Fibroblast of pulmonary artery (primary cell): ENCODE measurements at regions not wholly inside any gene's neighbourhood (a gene's known extent, or its start where the extent isn't known, plus 50 kb on each side); places are given as distances from the start of the nearest gene placed in this dataset.

Experiments used
- DNase-seq: peaks from one replicate; pipeline ENCODE4 v3.0.0-alpha.2; 2010; ENCODE audit warnings: low read depth
- H3K4me3 ChIP-seq: replicated peaks from 2 replicates; pipeline ENCODE4 v1.5.1; 2011; ENCODE audit warnings: low read depth, mild to moderate bottlenecking, control low read depth, low read length, moderate library complexity
- TF ChIP-seq, protein P1 (sequence below): IDR thresholded peaks from 2 replicates; pipeline ENCODE4 v1.5.1; 2011; ENCODE audit warnings: mild to moderate bottlenecking, control low read depth, low read length, inconsistent platforms; ENCODE audit errors: missing control alignments

DNA sequence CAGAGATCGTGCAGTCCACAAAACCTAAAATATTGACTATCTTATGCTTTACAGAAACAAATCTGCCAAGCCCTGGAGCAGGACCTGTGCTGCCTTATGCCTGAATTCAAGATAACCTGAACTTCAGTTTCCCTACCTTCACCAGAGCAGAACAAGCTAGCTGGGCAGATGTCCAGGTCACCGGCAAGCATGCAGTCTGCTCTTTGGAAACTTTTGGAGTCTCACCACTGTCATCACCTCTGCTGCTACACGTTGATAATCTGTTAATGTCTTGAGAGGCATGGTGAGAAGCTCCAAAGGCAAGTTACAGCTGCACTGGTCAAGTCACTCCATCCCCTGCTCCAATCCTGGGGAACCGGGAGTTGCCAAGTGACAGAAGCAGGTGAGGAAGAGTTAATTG, 354.2 kb downstream of the RBM43 start:
- DNase-seq = no peak

DNA sequence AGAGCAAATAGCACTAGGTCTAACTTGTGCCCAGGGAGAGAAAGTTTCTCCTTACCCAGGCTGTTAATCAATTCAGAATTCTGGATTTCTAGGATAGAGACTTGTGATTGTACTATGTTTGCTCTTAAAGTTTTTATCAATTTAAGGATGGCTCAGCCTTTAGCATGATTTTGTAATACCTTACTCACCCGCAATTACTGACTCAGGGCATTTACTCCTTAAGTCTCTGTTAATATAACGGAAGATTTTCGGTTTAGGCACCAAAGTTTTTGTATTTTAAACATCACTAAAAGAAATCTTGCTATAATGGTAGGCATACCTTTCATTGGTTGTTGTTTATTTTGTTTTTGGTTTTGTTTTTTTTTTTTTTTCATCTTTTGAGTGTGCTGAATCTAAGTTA, 358.2 kb downstream of the RBM43 start:
- DNase-seq = no peak
- TF ChIP-seq, protein P1, sequence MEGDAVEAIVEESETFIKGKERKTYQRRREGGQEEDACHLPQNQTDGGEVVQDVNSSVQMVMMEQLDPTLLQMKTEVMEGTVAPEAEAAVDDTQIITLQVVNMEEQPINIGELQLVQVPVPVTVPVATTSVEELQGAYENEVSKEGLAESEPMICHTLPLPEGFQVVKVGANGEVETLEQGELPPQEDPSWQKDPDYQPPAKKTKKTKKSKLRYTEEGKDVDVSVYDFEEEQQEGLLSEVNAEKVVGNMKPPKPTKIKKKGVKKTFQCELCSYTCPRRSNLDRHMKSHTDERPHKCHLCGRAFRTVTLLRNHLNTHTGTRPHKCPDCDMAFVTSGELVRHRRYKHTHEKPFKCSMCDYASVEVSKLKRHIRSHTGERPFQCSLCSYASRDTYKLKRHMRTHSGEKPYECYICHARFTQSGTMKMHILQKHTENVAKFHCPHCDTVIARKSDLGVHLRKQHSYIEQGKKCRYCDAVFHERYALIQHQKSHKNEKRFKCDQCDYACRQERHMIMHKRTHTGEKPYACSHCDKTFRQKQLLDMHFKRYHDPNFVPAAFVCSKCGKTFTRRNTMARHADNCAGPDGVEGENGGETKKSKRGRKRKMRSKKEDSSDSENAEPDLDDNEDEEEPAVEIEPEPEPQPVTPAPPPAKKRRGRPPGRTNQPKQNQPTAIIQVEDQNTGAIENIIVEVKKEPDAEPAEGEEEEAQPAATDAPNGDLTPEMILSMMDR = no peak
- H3K4me3 ChIP-seq = no peak overlapping the region

More for the DNA sequence above, 354.2 kb downstream of the RBM43 start:
- no peak overlapping the region for H3K4me3 ChIP-seq
- TF ChIP-seq, protein P1 = no peak

DNA sequence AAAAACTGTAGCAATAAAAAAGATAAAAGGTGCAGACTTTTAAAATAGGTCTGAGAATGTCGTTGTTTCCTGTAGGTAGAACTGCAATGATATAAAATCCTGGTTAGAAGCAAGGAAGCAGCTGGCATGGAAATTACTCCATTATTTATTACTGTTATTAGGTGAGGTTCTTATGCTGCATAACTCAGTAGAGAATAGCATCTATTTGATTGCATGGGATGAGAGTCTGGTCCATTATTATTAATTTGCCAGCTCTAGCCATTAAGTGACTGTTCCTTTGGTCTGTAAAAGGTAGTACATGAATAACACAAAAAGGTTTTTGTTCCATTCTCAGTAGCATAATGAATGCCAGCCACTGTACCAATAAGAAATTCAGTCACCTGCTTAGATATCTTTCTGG, 358.6 kb downstream of the RBM43 start:
- H3K4me3 ChIP-seq = no peak overlapping the region
- TF ChIP-seq, protein P1 = no peak
- DNase-seq = no peak

DNA sequence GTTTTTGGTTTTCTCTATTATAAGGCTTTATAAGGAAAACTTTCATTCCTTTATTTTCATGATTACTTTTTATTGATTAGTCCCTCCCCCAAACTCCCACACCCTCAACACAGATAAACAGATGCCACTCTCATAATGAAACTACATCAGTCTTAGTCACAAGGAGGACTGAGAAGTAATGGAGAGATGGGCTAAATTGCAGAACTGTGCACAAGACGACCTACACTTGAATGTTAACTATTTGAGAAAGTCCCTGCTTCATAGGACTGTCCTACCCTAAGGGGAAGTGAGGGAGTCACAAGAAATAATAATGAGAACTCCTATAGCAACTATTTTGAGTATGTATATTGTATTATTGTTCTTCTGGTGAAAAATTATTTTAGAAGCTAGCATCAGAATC, 360.8 kb downstream of the RBM43 start:
- TF ChIP-seq, protein P1 = no peak
- no peak for DNase-seq
- H3K4me3 ChIP-seq = no peak overlapping the region

DNA sequence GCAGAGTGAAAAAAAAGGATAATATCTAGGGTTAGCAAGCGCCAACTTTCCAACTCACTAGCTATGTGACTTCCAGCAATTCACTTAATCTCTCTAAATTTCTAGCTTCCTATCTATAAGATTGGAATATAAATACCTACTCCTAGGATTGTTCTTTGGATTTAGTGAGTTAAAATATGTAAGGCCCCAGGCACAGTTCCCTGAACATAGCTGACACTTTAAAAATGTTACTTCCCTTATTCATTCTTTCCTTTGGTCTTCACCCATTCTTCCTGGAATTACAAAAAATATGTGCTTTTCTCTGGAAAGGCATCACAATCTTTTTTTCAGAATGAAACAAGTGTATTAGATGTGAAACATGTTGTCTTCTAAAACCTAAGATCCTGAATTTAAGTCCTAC, 365.7 kb downstream of the RBM43 start:
- DNase-seq = no peak
- TF ChIP-seq, protein P1 = no peak
- no peak overlapping the region for H3K4me3 ChIP-seq

DNA sequence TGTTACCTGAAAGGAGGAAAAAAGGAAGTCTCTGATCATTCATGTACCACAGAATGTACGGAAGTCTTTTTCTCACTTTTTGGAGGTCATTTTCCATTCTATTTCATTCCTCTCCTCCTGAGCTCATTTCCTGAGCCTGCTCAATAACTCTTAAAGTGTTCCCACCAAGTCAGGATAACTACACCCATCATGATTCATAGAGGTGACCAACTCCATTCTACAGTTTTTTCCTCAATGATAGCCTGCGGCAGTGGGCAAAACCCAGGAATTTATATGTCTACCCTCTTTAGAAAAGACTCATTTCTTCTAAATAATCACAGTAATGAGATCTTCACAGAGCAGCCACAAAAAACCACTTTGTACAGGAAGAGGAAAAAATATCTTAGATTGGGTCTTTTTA, 372.5 kb downstream of the RBM43 start:
- no peak for DNase-seq

DNA sequence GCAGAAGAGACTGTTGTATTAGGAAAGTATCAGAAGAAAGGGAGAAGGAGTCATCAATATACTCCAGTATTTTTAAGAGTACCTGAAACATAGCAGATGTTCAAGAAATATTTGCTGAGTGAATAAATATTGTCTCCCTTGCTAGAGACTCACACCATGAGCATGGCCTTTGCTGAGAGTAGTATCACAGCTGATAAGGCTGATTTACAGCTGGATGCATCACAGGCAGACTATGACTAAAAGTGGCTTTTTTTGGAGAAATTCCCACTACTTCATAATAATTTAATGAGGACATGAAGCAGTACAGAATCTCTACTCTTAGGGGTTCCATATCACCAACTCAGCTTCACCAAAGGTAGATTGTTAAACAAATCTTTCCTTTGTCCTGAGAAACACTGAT, 373.3 kb downstream of the RBM43 start:
- TF ChIP-seq, protein P1 = no peak
- no peak overlapping the region for H3K4me3 ChIP-seq

More for the DNA sequence above, 372.5 kb downstream of the RBM43 start:
- TF ChIP-seq, protein P1 = no peak
- no peak overlapping the region for H3K4me3 ChIP-seq

More for the DNA sequence above, 373.3 kb downstream of the RBM43 start:
- DNase-seq = peak; percentile 23
